Cardiac muscle cell (in vitro differentiated cells and primary cell): ENCODE measurements at regions not wholly inside any gene's neighbourhood (a gene's known extent, or its start where the extent isn't known, plus 50 kb on each side); places are given as distances from the start of the nearest gene placed in this dataset.

Experiments used
- DNase-seq, 2 donors: peaks; one replicate each; pipeline versions ENCODE4 v3.0.0 to v3.0.0-alpha.2; 2010 to 2017; ENCODE audit warnings: low read depth in 1 of 2, low spot score in 1 of 2
- H3K27ac ChIP-seq: fragments of 200-600 bp; sonication (generic); 2 replicates; pipeline ENCODE4 v1.5.1; 2016
- H3K27me3 ChIP-seq: fragments of 200-600 bp; sonication (generic); 2 replicates; pipeline ENCODE4 v1.6.0; 2016; ENCODE audit warnings: control low read depth
- H3K36me3 ChIP-seq: fragments of 200-600 bp; sonication (generic); 2 replicates; pipeline ENCODE4 v1.5.1; 2016; ENCODE audit warnings: control low read depth
- H3K4me1 ChIP-seq: fragments of 200-600 bp; sonication (generic); 2 replicates; pipeline ENCODE4 v1.8.1; 2017; ENCODE audit warnings: low read depth, mild to moderate bottlenecking, mixed run types
- H3K4me3 ChIP-seq: fragments of 200-600 bp; sonication (generic); 2 replicates; pipeline ENCODE4 v1.5.1; 2016; ENCODE audit warnings: mild to moderate bottlenecking
- H3K9me3 ChIP-seq: fragments of 200-600 bp; sonication (generic); 2 replicates; pipeline ENCODE4 v1.5.1; 2017; ENCODE audit warnings: low read depth, mild to moderate bottlenecking, control low read depth
- CTCF ChIP-seq: IDR thresholded peaks from 2 replicates; pipeline ENCODE4 v1.5.1; 2012; ENCODE audit warnings: low read depth, mild to moderate bottlenecking, low read length

GRCh38 chr20:60270341-60270740 is 312.1 kb downstream of the CDH26 start:
- no peak overlapping the region for H3K4me3 ChIP-seq
- no peaks in the 10 kb centered on the region for H3K9me3 ChIP-seq
- H3K36me3 ChIP-seq = no peaks in the 10 kb centered on the region
- TF ChIP-seq CTCF = no peak
- no peak for DNase-seq
- H3K27me3 ChIP-seq = no peaks in the 10 kb centered on the region
- no peak overlapping the region for H3K27ac ChIP-seq
- H3K4me1 ChIP-seq = no peaks in the 10 kb centered on the region

- peak in 1 of 2 donors; percentile 10 for DNase-seq
- no peak for TF ChIP-seq CTCF
These were observed 313.4 kb downstream of the CDH26 start for GRCh38 chr20:60271597-60271996.

GRCh38 chr20:60272790-60273189 is 314.6 kb downstream of the CDH26 start:
- H3K27me3 ChIP-seq = no peaks in the 10 kb centered on the region
- no peak for TF ChIP-seq CTCF
- no peak overlapping the region for H3K4me3 ChIP-seq
- H3K36me3 ChIP-seq = no peaks in the 10 kb centered on the region
- no peaks in the 10 kb centered on the region for H3K4me1 ChIP-seq
- H3K9me3 ChIP-seq = no peaks in the 10 kb centered on the region
- no peak for DNase-seq
- no peak overlapping the region for H3K27ac ChIP-seq

More at GRCh38 chr20:60271597-60271996, 313.4 kb downstream of the CDH26 start:
- H3K4me3 ChIP-seq = no peak overlapping the region
- no peak overlapping the region for H3K27ac ChIP-seq
- H3K4me1 ChIP-seq = no peaks in the 10 kb centered on the region
- no peaks in the 10 kb centered on the region for H3K27me3 ChIP-seq
- H3K36me3 ChIP-seq = no peaks in the 10 kb centered on the region
- no peaks in the 10 kb centered on the region for H3K9me3 ChIP-seq

GRCh38 chr20:60274717-60275116 is 316.5 kb downstream of the CDH26 start:
- Histone ChIP-seq H3K4me1 (no peaks in the 10 kb centered on the region), H3K9me3 (no peaks in the 10 kb centered on the region), H3K4me3 (no peak overlapping the region), H3K27me3 (no peaks in the 10 kb centered on the region), H3K36me3 (no peaks in the 10 kb centered on the region), H3K27ac (no peak overlapping the region)
- DNase-seq = no peak
- TF ChIP-seq CTCF = no peak

- Histone ChIP-seq H3K9me3 (no peaks in the 10 kb centered on the region), H3K4me1 (no peaks in the 10 kb centered on the region), H3K27ac (no peak overlapping the region), H3K27me3 (no peaks in the 10 kb centered on the region), H3K4me3 (no peak overlapping the region), H3K36me3 (no peaks in the 10 kb centered on the region)
- DNase-seq = no peak
- no peak for TF ChIP-seq CTCF
These were observed 323.1 kb downstream of the CDH26 start for GRCh38 chr20:60281295-60281694.

- Histone ChIP-seq H3K4me3 (no peak overlapping the region), H3K27ac (no peak overlapping the region), H3K9me3 (no peaks in the 10 kb centered on the region), H3K4me1 (no peaks in the 10 kb centered on the region), H3K36me3 (no peaks in the 10 kb centered on the region), H3K27me3 (no peaks in the 10 kb centered on the region)
- no peak for DNase-seq
- no peak for TF ChIP-seq CTCF
These were observed 325.1 kb downstream of the CDH26 start for GRCh38 chr20:60283281-60283680.
